Caco-2 (cell line): ENCODE measurements at regions not wholly inside any gene's neighbourhood (a gene's known extent, or its start where the extent isn't known, plus 50 kb on each side); places are given as distances from the start of the nearest gene placed in this dataset.

Experiments used
- BruUV-seq: library from RNA; stranded (reverse); fragments of 400-500 nt; replicated peaks from 2 replicates; lab custom pipeline; 2021; lab: Mats Ljungman, UMichigan
- CTCF ChIA-PET: fragments of 300-600 bp; sonication (Branson Sonifier 250); formaldehyde crosslinking; loops from one replicate; lab custom pipeline; 2022; ENCODE audit warnings: antibody characterized with exemption; lab: Charles Lee
- POLR2A ChIA-PET: fragments of 300-600 bp; sonication (Branson Sonifier 250); formaldehyde crosslinking; loops from one replicate; lab custom pipeline; 2022; ENCODE audit warnings: antibody characterized with exemption; lab: Charles Lee
- DNase-seq, 2 experiments: peaks; one replicate each; pipeline versions ENCODE4 v3.0.0 to v3.0.0-alpha.2; 2020 to 2022
- H3K27me3 ChIP-seq: replicated peaks from 2 replicates; pipeline ENCODE4 v1.6.0; 2011; ENCODE audit warnings: low read length; ENCODE audit not compliant: control insufficient read depth, insufficient read depth
- H3K36me3 ChIP-seq: 2 replicates; pipeline ENCODE4 v1.5.1; 2011; ENCODE audit warnings: low read length; ENCODE audit not compliant: control insufficient read depth, insufficient read depth
- H3K4me1 ChIP-seq: fragments of 250-450 bp; sonication (Bioruptor Pico); 2 replicates; pipeline ENCODE4 v1.5.1; 2020; ENCODE audit warnings: mild to moderate bottlenecking
- H3K4me3 ChIP-seq: 2 replicates; pipeline ENCODE4 v1.5.1; 2011; ENCODE audit warnings: low read depth, mild to moderate bottlenecking, control low read depth, low read length
- H3K9me3 ChIP-seq: fragments of 250-450 bp; sonication (Bioruptor Pico); 2 replicates; pipeline ENCODE4 v1.5.1; 2020; ENCODE audit warnings: mild to moderate bottlenecking, moderate library complexity
- H3K27ac Mint-ChIP-seq: one replicate; pipeline ENCODE4 v1.8.0; 2022; ENCODE audit warnings: mixed read lengths; ENCODE audit not compliant: unreplicated experiment
- H3K27me3 Mint-ChIP-seq: one replicate; pipeline ENCODE4 v1.8.0; 2022; ENCODE audit warnings: mixed read lengths; ENCODE audit not compliant: insufficient read depth, unreplicated experiment
- H3K36me3 Mint-ChIP-seq: one replicate; pipeline ENCODE4 v1.8.0; 2022; ENCODE audit warnings: mild to moderate bottlenecking, mixed read lengths; ENCODE audit not compliant: insufficient read depth, unreplicated experiment
- H3K4me1 Mint-ChIP-seq: one replicate; pipeline ENCODE4 v1.8.0; 2022; ENCODE audit warnings: low read depth, mixed read lengths; ENCODE audit not compliant: unreplicated experiment
- H3K4me3 Mint-ChIP-seq: one replicate; pipeline ENCODE4 v1.8.0; 2022; ENCODE audit warnings: mild to moderate bottlenecking, moderate library complexity, mixed read lengths; ENCODE audit not compliant: unreplicated experiment
- H3K9me3 Mint-ChIP-seq: one replicate; pipeline ENCODE4 v1.8.0; 2022; ENCODE audit warnings: mixed read lengths; ENCODE audit not compliant: unreplicated experiment
- CTCF ChIP-seq, 2 experiments: fragments of 200-600 bp in 1 of 2; IDR thresholded peaks; 1 replicate in 1 of 2; 2 replicates in 1 of 2; pipeline versions ENCODE4 v1.5.1 to v1.8.0; 2011 to 2022; ENCODE audit warnings: antibody characterized with exemption in 1 of 2, control low read depth in 1 of 2, inconsistent platforms in 1 of 2, low read depth in 1 of 2, low read length in 1 of 2, mild to moderate bottlenecking in 1 of 2, moderate library complexity in 1 of 2; ENCODE audit not compliant: insufficient read depth in 1 of 2, severe bottlenecking in 1 of 2, unreplicated experiment in 1 of 2
- intact Hi-C: fragments of 100-400 bp; cut with micrococcal nuclease; formaldehyde crosslinking; loops from one replicate; pipeline ENCODE4 v1.10.0; 2022; ENCODE audit not compliant: unreplicated experiment

GRCh38 chr1:184301227-184301626 is 85.6 kb upstream of the C1orf21 start:
- H3K4me1 Mint-ChIP-seq: no peaks in the 10 kb centered on the region
- Histone ChIP-seq H3K27me3 (no peaks in the 10 kb centered on the region; the same call in 1 of the 2 replicates), H3K4me3 (no peak overlapping the region), H3K9me3 (no peaks in the 10 kb centered on the region; the same call in 1 of the 2 replicates), H3K36me3 (no peaks in the 10 kb centered on the region), H3K4me1 (no peaks in the 10 kb centered on the region)
- no peak overlapping the region for H3K27ac Mint-ChIP-seq
- H3K4me3 Mint-ChIP-seq: no peak overlapping the region
- BruUV-seq: no TSS peak
- no peak for TF ChIP-seq CTCF (IDR thresholded peaks at IDR 0.05; ENCODE audit: insufficient read depth in 1 of 2, low read depth in 1 of 2, low read length in 1 of 2, severe bottlenecking in 1 of 2, unreplicated experiment in 1 of 2)
- POLR2A ChIA-PET: no interaction called here
- peaks cover 8% of the 10 kb centered on the region for H3K27me3 Mint-ChIP-seq
- intact Hi-C loops: no loop called here
- peaks cover 11% of the 10 kb centered on the region for H3K9me3 Mint-ChIP-seq
- CTCF ChIA-PET: no interaction called here
- no peak for DNase-seq
- H3K36me3 Mint-ChIP-seq: no peaks in the 10 kb centered on the region

GRCh38 chr1:184302346-184302745 is 84.5 kb upstream of the C1orf21 start:
- H3K4me3 Mint-ChIP-seq: no peak overlapping the region
- no peaks in the 10 kb centered on the region for H3K4me1 ChIP-seq
- no TSS peak for BruUV-seq
- H3K9me3 Mint-ChIP-seq: peaks cover 11% of the 10 kb centered on the region
- H3K27me3 ChIP-seq: no peaks in the 10 kb centered on the region; the same call in 1 of the 2 replicates
- no peak for DNase-seq
- H3K4me3 ChIP-seq: no peak overlapping the region
- POLR2A ChIA-PET: no interaction called here
- H3K27me3 Mint-ChIP-seq: peaks cover 11% of the 10 kb centered on the region
- H3K36me3 ChIP-seq: no peaks in the 10 kb centered on the region
- no peak overlapping the region for H3K27ac Mint-ChIP-seq
- no peak for TF ChIP-seq CTCF (IDR thresholded peaks at IDR 0.05; ENCODE audit: insufficient read depth in 1 of 2, low read depth in 1 of 2, low read length in 1 of 2, severe bottlenecking in 1 of 2, unreplicated experiment in 1 of 2)
- no peaks in the 10 kb centered on the region for H3K4me1 Mint-ChIP-seq
- intact Hi-C loops: no loop called here
- CTCF ChIA-PET: no interaction called here
- no peaks in the 10 kb centered on the region for H3K36me3 Mint-ChIP-seq
- H3K9me3 ChIP-seq: no peaks in the 10 kb centered on the region; the same call in 1 of the 2 replicates

GRCh38 chr1:184310157-184310819 is 76.5 kb upstream of the C1orf21 start:
- BruUV-seq: no TSS peak
- CTCF ChIA-PET: interaction anchor here (0.6 to 1.0 kb wide), 3 partner anchors 27 to 381 kb away, joined by 3 to 5 read pairs (median 3); no protein-coding TSS in a partner anchor
- DNase-seq: no peak
- no peaks in the 10 kb centered on the region for H3K4me1 ChIP-seq
- no peaks in the 10 kb centered on the region for H3K27me3 ChIP-seq
- intact Hi-C loops: no loop called here
- TF ChIP-seq CTCF (IDR thresholded peaks at IDR 0.05; ENCODE audit: insufficient read depth in 1 of 2, low read depth in 1 of 2, low read length in 1 of 2, severe bottlenecking in 1 of 2, unreplicated experiment in 1 of 2): no peak
- Mint-ChIP-seq H3K4me1 (no peaks in the 10 kb centered on the region), H3K27ac (no peak overlapping the region), H3K9me3 (no peaks in the 10 kb centered on the region), H3K4me3 (no peak overlapping the region), H3K27me3 (peaks cover 15% of the 10 kb centered on the region), H3K36me3 (no peaks in the 10 kb centered on the region)
- H3K9me3 ChIP-seq: no peaks in the 10 kb centered on the region; the same call in 1 of the 2 replicates
- POLR2A ChIA-PET: interaction anchor here (0.6 kb wide), 1 partner anchor 174 kb away, joined by 6 read pairs; no protein-coding TSS in a partner anchor
- H3K4me3 ChIP-seq: no peak overlapping the region
- no peaks in the 10 kb centered on the region for H3K36me3 ChIP-seq
